DMS153 treated with DMSO at 0.1 percent for 48 hours (cell line): ENCODE measurements at regions not wholly inside any gene's neighbourhood (a gene's known extent, or its start where the extent isn't known, plus 50 kb on each side); places are given as distances from the start of the nearest gene placed in this dataset.

Experiments
- DNase-seq: peaks from one replicate; lab custom pipeline; 2025; ENCODE audit not compliant: unreplicated experiment; lab: John Stamatoyannopoulos, UW

- DNase-seq: no peak
Observed at GRCh38 chr2:65549631-65550030, 117.2 kb upstream of the SPRED2 start.

GRCh38 chr2:65549257-65549627 lies 116.8 kb upstream of the SPRED2 start:
- no peak for DNase-seq

- DNase-seq: no peak
Observed at GRCh38 chr2:65548576-65549256, 116.3 kb upstream of the SPRED2 start.

- DNase-seq: no peak
Observed at GRCh38 chr2:65548064-65548463, 115.7 kb upstream of the SPRED2 start.

- DNase-seq: no peak
Observed at GRCh38 chr2:65545837-65546805, 113.7 kb upstream of the SPRED2 start.

- no peak for DNase-seq
Observed at GRCh38 chr2:65541773-65542172, 109.4 kb upstream of the SPRED2 start.

- DNase-seq: peak; percentile 28
Observed at GRCh38 chr2:65539633-65540032, 107.2 kb upstream of the SPRED2 start.

GRCh38 chr2:65537651-65538385 lies 105.4 kb upstream of the SPRED2 start:
- no peak for DNase-seq

- no peak for DNase-seq
Observed at GRCh38 chr2:65536596-65536995, 104.2 kb upstream of the SPRED2 start.

- DNase-seq: no peak
Observed at GRCh38 chr2:65532937-65533336, 100.5 kb upstream of the SPRED2 start.

- DNase-seq: no peak
Observed at GRCh38 chr2:65532326-65532725, 99.9 kb upstream of the SPRED2 start.

- no peak for DNase-seq
Observed at GRCh38 chr2:65530547-65531320, 98.3 kb upstream of the SPRED2 start.

GRCh38 chr2:65529419-65529818 lies 97.0 kb upstream of the SPRED2 start:
- no peak for DNase-seq

- DNase-seq: peak; percentile 18
Observed at GRCh38 chr2:65528241-65528574, 95.8 kb upstream of the SPRED2 start.

- no peak for DNase-seq
Observed at GRCh38 chr2:65527451-65528240, 95.2 kb upstream of the SPRED2 start.

- no peak for DNase-seq
Observed at GRCh38 chr2:65525616-65526231, 93.3 kb upstream of the SPRED2 start.

- DNase-seq: no peak
Observed at GRCh38 chr2:65522922-65523321, 90.5 kb upstream of the SPRED2 start.

GRCh38 chr2:65518751-65519150 lies 86.4 kb upstream of the SPRED2 start:
- no peak for DNase-seq

GRCh38 chr2:65514555-65515195 lies 82.3 kb upstream of the SPRED2 start:
- no peak for DNase-seq
